HEK293 (cell line): ENCODE measurements at regions not wholly inside any gene's neighbourhood (a gene's known extent, or its start where the extent isn't known, plus 50 kb on each side); places are given as distances from the start of the nearest gene placed in this dataset.

Source experiments
- CTCF ChIA-PET: fragments of 350-600 bp; formaldehyde crosslinking; extraction: SDS; loops from one replicate; lab custom pipeline; 2021; ENCODE audit warnings: antibody characterized with exemption; lab: Yijun Ruan, JAX
- POLR2A ChIA-PET: fragments of 300-600 bp; formaldehyde crosslinking; extraction: SDS; loops from one replicate; lab custom pipeline; 2020; ENCODE audit warnings: antibody characterized with exemption, inconsistent platforms; lab: Yijun Ruan, JAX
- H3K27ac ChIP-seq: fragments of 200-500 bp; sonication (Bioruptor generic); 2 replicates; pipeline ENCODE4 v1.5.1; 2014; ENCODE audit warnings: low read depth, low read length, control low read depth, inconsistent platforms; ENCODE audit errors: extremely low read depth
- H3K36me3 ChIP-seq, 2 experiments: fragments of 200-500 bp in 1 of 2; sonication (Bioruptor generic) in 1 of 2; 1 replicate in 1 of 2; 2 replicates in 1 of 2; pipeline ENCODE4 v1.5.1; 2014 to 2017; ENCODE audit warnings: inconsistent platforms in 2 of 2, low read length in 2 of 2; ENCODE audit not compliant: control insufficient read depth in 2 of 2, insufficient read depth in 1 of 2
- H3K4me1 ChIP-seq: fragments of 200-500 bp; sonication (Bioruptor generic); 2 replicates; pipeline ENCODE4 v1.5.1; 2014; ENCODE audit warnings: mild to moderate bottlenecking, low read length, inconsistent platforms; ENCODE audit not compliant: control insufficient read depth, insufficient read depth
- H3K4me3 ChIP-seq: 2 replicates; pipeline ENCODE4 v1.5.1; 2011; ENCODE audit warnings: low read depth, mild to moderate bottlenecking, control low read depth, low read length, moderate library complexity
- H3K9me3 ChIP-seq: fragments of 200-500 bp; sonication (Bioruptor generic); 2 replicates; pipeline ENCODE4 v1.5.1; 2014; ENCODE audit warnings: low read depth, low read length, inconsistent platforms; ENCODE audit not compliant: control insufficient read depth, insufficient read depth
- IKZF3 ChIP-seq: fragments of 450-650 bp; IDR thresholded peaks from 2 replicates; pipeline ENCODE4 v1.5.0; 2018; ENCODE audit warnings: missing biosample characterization, mild to moderate bottlenecking, missing genetic modification characterization, moderate library complexity
- KLF8 ChIP-seq: fragments of 450-650 bp; formaldehyde crosslinking; IDR thresholded peaks from 2 replicates; pipeline ENCODE4 v1.5.1; 2016; ENCODE audit warnings: missing biosample characterization, missing genetic modification characterization
- MYNN ChIP-seq: fragments of 450-650 bp; formaldehyde crosslinking; IDR thresholded peaks from 2 replicates; pipeline ENCODE4 v1.5.1; 2016; ENCODE audit warnings: missing biosample characterization, missing genetic modification characterization, borderline replicate concordance
- RBAK ChIP-seq: fragments of 450-650 bp; formaldehyde crosslinking; IDR thresholded peaks from 2 replicates; pipeline ENCODE4 v1.5.1; 2016; ENCODE audit warnings: missing biosample characterization, missing genetic modification characterization
- SP3 ChIP-seq: fragments of 450-650 bp; formaldehyde crosslinking; IDR thresholded peaks from 2 replicates; pipeline ENCODE4 v1.5.1; 2016; ENCODE audit warnings: missing biosample characterization, missing genetic modification characterization
- TCF7L2 ChIP-seq: IDR thresholded peaks from 2 replicates; pipeline ENCODE4 v1.6.1; 2011; ENCODE audit warnings: low read depth, mild to moderate bottlenecking, inconsistent platforms, low read length, moderate library complexity, borderline replicate concordance
- ZBTB17 ChIP-seq: fragments of 450-650 bp; formaldehyde crosslinking; IDR thresholded peaks from 2 replicates; pipeline ENCODE4 v1.5.1; 2016; ENCODE audit warnings: missing biosample characterization, missing genetic modification characterization
- ZFP41 ChIP-seq: fragments of 450-650 bp; formaldehyde crosslinking; IDR thresholded peaks from 2 replicates; pipeline ENCODE4 v1.5.1; 2016; ENCODE audit warnings: missing biosample characterization, missing genetic modification characterization, borderline replicate concordance
- ZNF146 ChIP-seq: fragments of 450-650 bp; formaldehyde crosslinking; IDR thresholded peaks from 2 replicates; pipeline ENCODE4 v1.5.1; 2016; ENCODE audit warnings: missing biosample characterization, missing genetic modification characterization
- ZNF169 ChIP-seq: fragments of 450-650 bp; formaldehyde crosslinking; IDR thresholded peaks from 2 replicates; pipeline ENCODE4 v1.5.1; 2016; ENCODE audit warnings: missing biosample characterization, missing genetic modification characterization
- ZNF223 ChIP-seq: fragments of 450-650 bp; formaldehyde crosslinking; IDR thresholded peaks from 2 replicates; pipeline ENCODE4 v1.5.1; 2016; ENCODE audit warnings: missing biosample characterization, missing genetic modification characterization
- ZNF26 ChIP-seq: fragments of 450-650 bp; formaldehyde crosslinking; IDR thresholded peaks from 2 replicates; pipeline ENCODE4 v1.5.1; 2016; ENCODE audit warnings: missing biosample characterization, missing genetic modification characterization
- ZNF394 ChIP-seq: fragments of 450-650 bp; formaldehyde crosslinking; IDR thresholded peaks from 2 replicates; pipeline ENCODE4 v1.5.1; 2016; ENCODE audit warnings: missing biosample characterization, missing genetic modification characterization, mild to moderate bottlenecking, moderate library complexity, borderline replicate concordance
- ZNF580 ChIP-seq: fragments of 450-650 bp; formaldehyde crosslinking; IDR thresholded peaks from 2 replicates; pipeline ENCODE4 v1.5.1; 2016; ENCODE audit warnings: missing biosample characterization, missing genetic modification characterization
- ZNF621 ChIP-seq: fragments of 450-650 bp; formaldehyde crosslinking; IDR thresholded peaks from 2 replicates; pipeline ENCODE4 v1.5.1; 2017; ENCODE audit warnings: missing biosample characterization, missing genetic modification characterization
- ZNF658 ChIP-seq: fragments of 450-650 bp; formaldehyde crosslinking; IDR thresholded peaks from 2 replicates; pipeline ENCODE4; 2016; ENCODE audit warnings: missing biosample characterization, missing genetic modification characterization
- ZNF660 ChIP-seq: fragments of 450-650 bp; IDR thresholded peaks from 2 replicates; pipeline ENCODE4 v1.5.1; 2018; ENCODE audit warnings: missing biosample characterization, mild to moderate bottlenecking, missing genetic modification characterization
- ZNF747 ChIP-seq: fragments of 450-650 bp; formaldehyde crosslinking; IDR thresholded peaks from 2 replicates; pipeline ENCODE4 v1.5.1; 2016; ENCODE audit warnings: missing biosample characterization, missing genetic modification characterization
- ZNF76 ChIP-seq: fragments of 450-650 bp; formaldehyde crosslinking; IDR thresholded peaks from 2 replicates; pipeline ENCODE4; 2016; ENCODE audit warnings: low read depth, missing biosample characterization, missing genetic modification characterization, borderline replicate concordance
- ZNF776 ChIP-seq: fragments of 450-650 bp; formaldehyde crosslinking; IDR thresholded peaks from 2 replicates; pipeline ENCODE4 v1.5.0; 2017; ENCODE audit warnings: missing biosample characterization, missing genetic modification characterization, borderline replicate concordance
- ZNF843 ChIP-seq: fragments of 450-650 bp; formaldehyde crosslinking; IDR thresholded peaks from 2 replicates; pipeline ENCODE4 v1.5.1; 2016; ENCODE audit warnings: missing biosample characterization, missing genetic modification characterization
- TF ChIP-seq, protein P1 (sequence below): fragments of 450-650 bp; formaldehyde crosslinking; IDR thresholded peaks from 2 replicates; pipeline ENCODE4 v1.5.1; 2016; ENCODE audit warnings: missing biosample characterization, missing genetic modification characterization, borderline replicate concordance
- TF ChIP-seq, protein P2 (sequence below): fragments of 450-650 bp; formaldehyde crosslinking; IDR thresholded peaks from 2 replicates; pipeline ENCODE4 v1.5.1; 2016; ENCODE audit warnings: missing biosample characterization, missing genetic modification characterization
- TF ChIP-seq, protein P3 (sequence below): fragments of 450-650 bp; formaldehyde crosslinking; IDR thresholded peaks from 2 replicates; pipeline ENCODE4 v1.5.1; 2017; ENCODE audit warnings: missing biosample characterization, missing genetic modification characterization

DNA sequence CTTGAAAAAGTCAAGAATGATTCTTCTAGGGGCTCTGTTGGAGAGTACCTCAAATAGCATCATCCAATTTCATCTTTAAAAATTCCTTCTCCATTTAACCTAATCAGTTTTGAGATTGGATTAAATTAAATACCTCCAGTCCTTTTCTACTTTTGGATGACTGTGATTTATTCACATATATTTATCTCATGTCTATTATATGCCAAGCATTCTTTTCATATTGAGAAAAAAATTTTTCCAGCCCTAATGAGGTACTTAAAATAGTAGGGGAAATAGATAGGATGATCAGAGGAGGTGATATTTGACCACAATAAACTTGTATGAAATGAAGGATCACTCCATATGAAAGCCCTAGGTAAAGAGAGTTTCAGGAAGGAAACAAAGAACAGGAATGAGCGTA is 250.1 kb downstream of the MAT2B start (continued):
- TF ChIP-seq, protein P1, sequence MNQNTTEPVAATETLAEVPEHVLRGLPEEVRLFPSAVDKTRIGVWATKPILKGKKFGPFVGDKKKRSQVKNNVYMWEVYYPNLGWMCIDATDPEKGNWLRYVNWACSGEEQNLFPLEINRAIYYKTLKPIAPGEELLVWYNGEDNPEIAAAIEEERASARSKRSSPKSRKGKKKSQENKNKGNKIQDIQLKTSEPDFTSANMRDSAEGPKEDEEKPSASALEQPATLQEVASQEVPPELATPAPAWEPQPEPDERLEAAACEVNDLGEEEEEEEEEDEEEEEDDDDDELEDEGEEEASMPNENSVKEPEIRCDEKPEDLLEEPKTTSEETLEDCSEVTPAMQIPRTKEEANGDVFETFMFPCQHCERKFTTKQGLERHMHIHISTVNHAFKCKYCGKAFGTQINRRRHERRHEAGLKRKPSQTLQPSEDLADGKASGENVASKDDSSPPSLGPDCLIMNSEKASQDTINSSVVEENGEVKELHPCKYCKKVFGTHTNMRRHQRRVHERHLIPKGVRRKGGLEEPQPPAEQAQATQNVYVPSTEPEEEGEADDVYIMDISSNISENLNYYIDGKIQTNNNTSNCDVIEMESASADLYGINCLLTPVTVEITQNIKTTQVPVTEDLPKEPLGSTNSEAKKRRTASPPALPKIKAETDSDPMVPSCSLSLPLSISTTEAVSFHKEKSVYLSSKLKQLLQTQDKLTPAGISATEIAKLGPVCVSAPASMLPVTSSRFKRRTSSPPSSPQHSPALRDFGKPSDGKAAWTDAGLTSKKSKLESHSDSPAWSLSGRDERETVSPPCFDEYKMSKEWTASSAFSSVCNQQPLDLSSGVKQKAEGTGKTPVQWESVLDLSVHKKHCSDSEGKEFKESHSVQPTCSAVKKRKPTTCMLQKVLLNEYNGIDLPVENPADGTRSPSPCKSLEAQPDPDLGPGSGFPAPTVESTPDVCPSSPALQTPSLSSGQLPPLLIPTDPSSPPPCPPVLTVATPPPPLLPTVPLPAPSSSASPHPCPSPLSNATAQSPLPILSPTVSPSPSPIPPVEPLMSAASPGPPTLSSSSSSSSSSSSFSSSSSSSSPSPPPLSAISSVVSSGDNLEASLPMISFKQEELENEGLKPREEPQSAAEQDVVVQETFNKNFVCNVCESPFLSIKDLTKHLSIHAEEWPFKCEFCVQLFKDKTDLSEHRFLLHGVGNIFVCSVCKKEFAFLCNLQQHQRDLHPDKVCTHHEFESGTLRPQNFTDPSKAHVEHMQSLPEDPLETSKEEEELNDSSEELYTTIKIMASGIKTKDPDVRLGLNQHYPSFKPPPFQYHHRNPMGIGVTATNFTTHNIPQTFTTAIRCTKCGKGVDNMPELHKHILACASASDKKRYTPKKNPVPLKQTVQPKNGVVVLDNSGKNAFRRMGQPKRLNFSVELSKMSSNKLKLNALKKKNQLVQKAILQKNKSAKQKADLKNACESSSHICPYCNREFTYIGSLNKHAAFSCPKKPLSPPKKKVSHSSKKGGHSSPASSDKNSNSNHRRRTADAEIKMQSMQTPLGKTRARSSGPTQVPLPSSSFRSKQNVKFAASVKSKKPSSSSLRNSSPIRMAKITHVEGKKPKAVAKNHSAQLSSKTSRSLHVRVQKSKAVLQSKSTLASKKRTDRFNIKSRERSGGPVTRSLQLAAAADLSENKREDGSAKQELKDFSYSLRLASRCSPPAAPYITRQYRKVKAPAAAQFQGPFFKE, result no peak
- TF ChIP-seq ZNF660 (tag by site-specific recombination), result no peak
- no peak for TF ChIP-seq ZNF658 (tag by site-specific recombination)
- no peak for TF ChIP-seq MYNN (tag by site-specific recombination)
- TF ChIP-seq, protein P2, sequence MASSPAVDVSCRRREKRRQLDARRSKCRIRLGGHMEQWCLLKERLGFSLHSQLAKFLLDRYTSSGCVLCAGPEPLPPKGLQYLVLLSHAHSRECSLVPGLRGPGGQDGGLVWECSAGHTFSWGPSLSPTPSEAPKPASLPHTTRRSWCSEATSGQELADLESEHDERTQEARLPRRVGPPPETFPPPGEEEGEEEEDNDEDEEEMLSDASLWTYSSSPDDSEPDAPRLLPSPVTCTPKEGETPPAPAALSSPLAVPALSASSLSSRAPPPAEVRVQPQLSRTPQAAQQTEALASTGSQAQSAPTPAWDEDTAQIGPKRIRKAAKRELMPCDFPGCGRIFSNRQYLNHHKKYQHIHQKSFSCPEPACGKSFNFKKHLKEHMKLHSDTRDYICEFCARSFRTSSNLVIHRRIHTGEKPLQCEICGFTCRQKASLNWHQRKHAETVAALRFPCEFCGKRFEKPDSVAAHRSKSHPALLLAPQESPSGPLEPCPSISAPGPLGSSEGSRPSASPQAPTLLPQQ (tag by site-specific recombination), result no peak
- TF ChIP-seq ZBTB17 (tag by site-specific recombination), result no peak
- no peak for TF ChIP-seq ZNF843 (tag by site-specific recombination)
- TF ChIP-seq, protein P3, sequence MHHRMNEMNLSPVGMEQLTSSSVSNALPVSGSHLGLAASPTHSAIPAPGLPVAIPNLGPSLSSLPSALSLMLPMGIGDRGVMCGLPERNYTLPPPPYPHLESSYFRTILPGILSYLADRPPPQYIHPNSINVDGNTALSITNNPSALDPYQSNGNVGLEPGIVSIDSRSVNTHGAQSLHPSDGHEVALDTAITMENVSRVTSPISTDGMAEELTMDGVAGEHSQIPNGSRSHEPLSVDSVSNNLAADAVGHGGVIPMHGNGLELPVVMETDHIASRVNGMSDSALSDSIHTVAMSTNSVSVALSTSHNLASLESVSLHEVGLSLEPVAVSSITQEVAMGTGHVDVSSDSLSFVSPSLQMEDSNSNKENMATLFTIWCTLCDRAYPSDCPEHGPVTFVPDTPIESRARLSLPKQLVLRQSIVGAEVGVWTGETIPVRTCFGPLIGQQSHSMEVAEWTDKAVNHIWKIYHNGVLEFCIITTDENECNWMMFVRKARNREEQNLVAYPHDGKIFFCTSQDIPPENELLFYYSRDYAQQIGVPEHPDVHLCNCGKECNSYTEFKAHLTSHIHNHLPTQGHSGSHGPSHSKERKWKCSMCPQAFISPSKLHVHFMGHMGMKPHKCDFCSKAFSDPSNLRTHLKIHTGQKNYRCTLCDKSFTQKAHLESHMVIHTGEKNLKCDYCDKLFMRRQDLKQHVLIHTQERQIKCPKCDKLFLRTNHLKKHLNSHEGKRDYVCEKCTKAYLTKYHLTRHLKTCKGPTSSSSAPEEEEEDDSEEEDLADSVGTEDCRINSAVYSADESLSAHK, result no peak
- TF ChIP-seq IKZF3 (tag by site-specific recombination), result no peak
- no peak for TF ChIP-seq ZNF169 (tag by site-specific recombination)
- no peak for TF ChIP-seq ZNF621 (tag by site-specific recombination)
- TF ChIP-seq ZNF747, result no peak
- no peak for TF ChIP-seq ZNF776 (tag by site-specific recombination)
- TF ChIP-seq, all 188 proteins: peak for 0

- CTCF ChIA-PET, result no interaction called here
- no peaks in the 10 kb centered on the region for H3K9me3 ChIP-seq
- no peak overlapping the region for H3K27ac ChIP-seq
- TF ChIP-seq ZNF146 (no peak), ZFP41 (tag by site-specific recombination) (no peak)
- no peak overlapping the region for H3K4me3 ChIP-seq
- POLR2A ChIA-PET, result no interaction called here
- no peaks in the 10 kb centered on the region for H3K36me3 ChIP-seq
- H3K4me1 ChIP-seq, result no peaks in the 10 kb centered on the region
Observed at GRCh38 chr5:163756170-163756569, 250.8 kb downstream of the MAT2B start.

DNA sequence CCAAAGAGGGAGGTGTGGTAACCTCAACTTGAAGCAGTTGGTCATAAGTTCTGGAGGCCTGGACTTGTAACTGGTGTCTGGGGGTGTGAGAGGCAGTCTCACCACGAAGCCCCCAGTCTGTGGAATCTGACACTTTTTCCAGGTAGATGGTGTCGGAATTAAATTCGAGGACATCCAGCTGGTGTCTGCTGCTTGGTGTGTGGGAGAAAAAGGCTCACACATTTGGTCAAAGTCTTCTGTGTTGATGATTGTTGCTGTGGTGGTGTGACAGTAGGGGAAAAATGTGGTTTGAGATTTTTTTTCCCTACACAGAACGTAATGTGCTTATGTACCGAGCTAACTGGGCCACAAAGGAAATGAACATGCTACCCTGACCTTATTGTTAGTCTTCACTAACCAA is 251.9 kb downstream of the MAT2B start:
- TF ChIP-seq ZNF76 (tag by site-specific recombination) (no peak), ZNF26 (no peak), ZNF580 (tag by site-specific recombination) (no peak), ZNF394 (no peak), KLF8 (tag by site-specific recombination) (no peak), SP3 (no peak), RBAK (no peak), ZNF223 (tag by site-specific recombination) (no peak), TCF7L2 (no peak)
- Histone ChIP-seq H3K36me3 (no peaks in the 10 kb centered on the region), H3K4me3 (no peak overlapping the region), H3K4me1 (no peaks in the 10 kb centered on the region), H3K9me3 (no peaks in the 10 kb centered on the region), H3K27ac (no peak overlapping the region)
- CTCF ChIA-PET, result no interaction called here
- POLR2A ChIA-PET, result no interaction called here
